ENCODE measurements at regions not wholly inside any gene's neighbourhood (a gene's known extent, or its start where the extent isn't known, plus 50 kb on each side); places are given as distances from the start of the nearest gene placed in this dataset.

- TF ChIP-seq CTCF (conservative IDR thresholded peaks at IDR 0.05; ENCODE audit: low read depth, low read length) = no peak
- DNase-seq (ENCODE audit: low read depth) = no peak
- H3K4me3 ChIP-seq (ENCODE audit: low read length) = no peak overlapping the region
Measured at GRCh38 chr4:13129095-13129494, 355.0 kb downstream of the RAB28 start.

- peak; percentile 3 for TF ChIP-seq CTCF (conservative IDR thresholded peaks at IDR 0.05; ENCODE audit: low read depth, low read length)
- H3K4me3 ChIP-seq (ENCODE audit: low read length) = no peak overlapping the region
- no peak for DNase-seq (ENCODE audit: low read depth)
Measured at GRCh38 chr4:13126976-13127910, 356.9 kb downstream of the RAB28 start.

- no peak overlapping the region for H3K4me3 ChIP-seq (ENCODE audit: low read length)
- TF ChIP-seq CTCF (conservative IDR thresholded peaks at IDR 0.05; ENCODE audit: low read depth, low read length) = no peak
- DNase-seq (ENCODE audit: low read depth) = no peak
Measured at GRCh38 chr4:13118633-13119032, 365.5 kb downstream of the RAB28 start.

GRCh38 chr4:13117185-13117584 lies 367.0 kb downstream of the RAB28 start:
- no peak for TF ChIP-seq CTCF (conservative IDR thresholded peaks at IDR 0.05; ENCODE audit: low read depth, low read length)
- no peak overlapping the region for H3K4me3 ChIP-seq (ENCODE audit: low read length)
- no peak for DNase-seq (ENCODE audit: low read depth)

- no peak for TF ChIP-seq CTCF (conservative IDR thresholded peaks at IDR 0.05; ENCODE audit: low read depth, low read length)
- DNase-seq (ENCODE audit: low read depth) = no peak
- no peak overlapping the region for H3K4me3 ChIP-seq (ENCODE audit: low read length)
Measured at GRCh38 chr4:13112030-13112429, 372.1 kb downstream of the RAB28 start.

- TF ChIP-seq CTCF (conservative IDR thresholded peaks at IDR 0.05; ENCODE audit: low read depth, low read length) = no peak
- H3K4me3 ChIP-seq (ENCODE audit: low read length) = no peak overlapping the region
- DNase-seq (ENCODE audit: low read depth) = no peak
Measured at GRCh38 chr4:13109536-13109935, 374.6 kb downstream of the RAB28 start.

GRCh38 chr4:13108096-13108495 lies 376.0 kb downstream of the RAB28 start:
- no peak for TF ChIP-seq CTCF (conservative IDR thresholded peaks at IDR 0.05; ENCODE audit: low read depth, low read length)
- no peak overlapping the region for H3K4me3 ChIP-seq (ENCODE audit: low read length)
- no peak for DNase-seq (ENCODE audit: low read depth)

All from retinal pigment epithelial cell (primary cell).